ENCODE measurements at regions not wholly inside any gene's neighbourhood (a gene's known extent, or its start where the extent isn't known, plus 50 kb on each side); places are given as distances from the start of the nearest gene placed in this dataset.
"Not testable (repeated sequence)": the region's sequence is repeated elsewhere in the genome, so short reads cannot be mapped to it uniquely, and the experiment has no call there.

- DNase-seq = not testable (repeated sequence)
These were observed 943.6 kb downstream of the TMEM121 start for GRCh38 chr14:106470028-106470427.

DNA sequence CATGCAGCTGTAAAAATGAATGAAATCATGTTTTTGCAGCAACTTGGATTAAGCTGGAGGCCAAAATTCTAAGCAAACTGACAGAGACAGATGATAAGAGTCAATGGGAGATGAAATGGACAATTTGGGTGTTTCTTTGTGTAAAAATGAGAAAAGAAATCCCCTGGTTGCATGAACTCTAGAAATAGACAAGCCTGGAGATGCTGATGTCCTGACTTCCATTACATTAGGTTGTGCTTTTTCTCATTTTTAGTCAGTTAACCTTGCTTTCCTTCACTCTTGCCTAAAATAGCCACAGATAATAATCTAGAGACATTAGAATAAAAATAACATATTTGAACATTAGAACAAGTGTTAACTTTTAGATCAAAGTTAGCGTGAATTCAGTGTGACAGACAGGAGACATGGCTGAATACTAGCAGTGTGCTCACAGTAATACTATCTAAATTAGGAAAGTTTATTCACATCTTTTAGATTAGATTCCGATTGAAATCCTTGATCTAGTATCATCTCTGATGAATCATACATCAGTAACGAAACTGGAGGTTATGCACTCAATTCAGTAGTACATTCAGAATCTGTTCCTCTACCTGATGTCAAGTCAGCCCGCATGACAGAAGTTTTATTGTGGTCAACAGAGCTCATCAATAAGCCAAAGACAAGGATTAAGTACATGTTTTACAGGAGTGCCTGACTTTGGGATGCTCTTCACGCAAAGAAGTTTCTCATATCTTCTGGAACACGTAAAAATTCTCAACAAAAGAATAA, 948.1 kb downstream of the TMEM121 start:
- not testable (repeated sequence) for DNase-seq

DNA sequence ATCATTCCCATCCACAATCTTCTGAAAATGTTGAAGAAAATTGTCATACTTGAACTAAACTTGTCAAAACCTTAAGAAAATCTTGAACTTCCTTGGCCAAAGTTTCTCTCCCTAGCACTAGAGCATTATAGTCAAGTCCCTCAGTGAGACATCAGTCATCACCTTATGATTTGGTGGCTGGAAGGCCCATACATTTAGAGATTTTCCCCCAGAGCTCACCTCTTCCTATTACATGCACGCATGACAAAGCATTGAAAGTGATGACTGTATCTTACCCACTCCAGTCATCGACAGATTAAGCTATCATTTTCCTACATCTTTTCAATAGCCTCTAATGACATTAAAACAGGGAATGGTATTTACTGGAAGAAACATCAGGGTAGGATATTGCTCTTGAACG, 948.8 kb downstream of the TMEM121 start:
- DNase-seq = not testable (repeated sequence)

GRCh38 chr14:106477600-106477999, 951.2 kb downstream of the TMEM121 start:
- DNase-seq = not testable (repeated sequence)

DNA sequence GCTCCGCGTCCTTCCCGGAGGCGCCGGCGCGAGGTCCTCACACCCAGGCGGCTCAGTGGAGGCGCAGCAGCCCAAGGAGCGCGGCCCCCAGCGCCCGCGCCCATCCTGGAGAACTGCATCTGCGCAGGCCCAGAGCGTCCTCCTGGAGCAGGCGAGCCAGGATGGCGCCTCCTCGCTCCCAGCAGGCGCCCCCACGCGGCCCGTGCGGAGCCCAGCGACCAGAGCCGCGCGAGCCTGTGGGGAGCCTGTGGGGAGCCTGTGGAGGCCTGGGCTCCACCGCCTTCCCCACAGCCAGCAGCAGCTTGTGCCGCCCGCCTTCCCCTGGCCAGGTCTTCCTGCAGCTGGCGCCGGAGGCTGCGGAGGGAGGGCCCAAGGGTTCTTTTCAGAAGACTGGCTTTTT, 953.9 kb downstream of the TMEM121 start:
- not testable (repeated sequence) for DNase-seq

DNA sequence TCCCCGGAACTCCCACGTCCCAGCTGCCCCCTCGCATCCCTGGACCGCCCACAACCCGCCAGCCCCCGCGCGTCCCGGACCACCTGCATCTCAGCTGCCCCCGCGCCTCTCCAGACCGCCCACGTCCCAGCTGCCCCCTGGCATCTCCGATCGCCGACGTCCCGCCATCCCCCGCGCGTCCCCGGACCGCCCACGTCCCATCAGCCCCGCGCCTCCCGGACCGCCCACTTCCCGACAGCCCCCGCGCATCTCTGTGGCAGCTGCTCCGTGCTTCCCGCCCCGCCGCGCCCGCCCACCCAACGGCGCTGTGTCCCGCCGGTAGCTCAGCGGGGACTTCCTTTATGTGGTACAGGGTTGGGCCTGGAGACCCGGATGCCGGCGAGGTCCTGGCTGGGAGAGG, 955.8 kb downstream of the TMEM121 start:
- not testable (repeated sequence) for DNase-seq

GRCh38 chr14:106487600-106487999, 961.2 kb downstream of the TMEM121 start:
- no peak for DNase-seq

DNA sequence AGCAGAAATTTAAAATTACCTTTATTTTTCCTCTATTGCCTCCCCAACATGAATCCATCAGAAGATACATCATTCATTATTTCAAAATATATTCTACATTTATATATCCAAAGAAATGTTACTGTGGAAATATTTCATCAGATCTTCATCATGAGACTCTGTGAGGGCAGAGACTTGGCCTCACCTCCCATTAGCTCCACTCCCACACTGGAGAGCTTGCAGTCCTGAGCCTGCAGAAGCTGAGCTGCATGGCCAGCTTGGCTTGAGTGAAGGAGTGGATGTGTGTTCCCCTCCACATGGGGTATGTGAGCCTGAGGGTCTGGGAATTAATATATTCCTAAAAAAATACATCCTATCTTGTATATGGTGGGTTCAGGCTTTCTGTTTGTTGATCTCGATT, 961.9 kb downstream of the TMEM121 start:
- DNase-seq = no peak

DNA sequence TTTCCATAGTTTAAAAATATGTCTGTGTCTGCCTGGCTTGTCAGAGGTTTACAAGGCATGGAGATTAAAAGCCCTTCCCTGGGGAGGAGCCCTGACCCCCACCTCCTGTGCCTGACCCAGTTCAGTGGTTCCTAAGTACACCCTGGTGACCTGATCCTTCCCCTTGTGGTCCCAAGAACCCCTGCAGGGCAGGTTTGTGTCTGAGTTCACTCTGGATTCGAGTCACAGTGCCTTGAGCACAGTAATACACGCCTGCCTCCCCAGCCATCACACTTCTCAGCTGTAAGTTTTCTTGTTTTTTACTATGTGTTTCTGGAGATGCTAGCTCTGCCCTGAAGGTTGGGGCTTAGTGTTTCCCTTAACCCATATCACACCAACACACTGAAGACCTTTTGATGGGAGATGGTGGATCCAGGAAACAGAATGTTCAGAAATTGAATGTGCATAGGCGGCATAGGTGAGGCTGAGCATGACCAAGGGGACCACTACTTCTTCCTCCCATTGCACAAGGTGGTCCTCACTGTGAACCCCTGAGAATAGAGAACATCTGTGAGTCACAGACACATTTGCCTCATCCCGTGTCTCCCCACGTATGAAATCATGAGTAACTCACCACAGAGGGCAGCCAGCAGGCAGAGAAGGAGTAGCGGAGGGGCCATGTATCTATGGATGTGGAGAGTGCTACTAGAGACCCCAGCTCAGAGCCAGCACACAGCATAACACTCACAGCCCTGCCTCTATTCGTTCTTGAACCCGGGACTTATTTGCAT, 962.9 kb downstream of the TMEM121 start:
- DNase-seq = no peak

DNA sequence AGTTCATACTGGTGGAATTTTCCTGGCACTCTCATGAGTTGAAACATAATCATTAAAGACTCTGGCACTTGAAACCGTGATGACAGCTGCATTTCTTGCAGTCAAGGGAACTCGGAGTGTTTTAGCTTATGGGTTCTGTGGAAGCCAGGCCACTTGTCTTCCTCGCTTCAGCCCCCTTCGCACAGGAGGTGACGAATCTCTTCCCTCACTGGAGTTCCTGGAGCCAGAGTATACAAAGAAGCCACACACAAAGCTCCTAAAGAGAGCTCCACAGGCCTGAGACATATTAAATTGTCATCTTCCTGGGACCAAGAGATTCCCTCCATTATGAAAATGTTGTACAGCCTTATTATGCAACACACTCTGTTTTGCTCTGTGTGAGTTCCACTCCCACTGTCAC, 964.1 kb downstream of the TMEM121 start:
- DNase-seq = no peak

DNA sequence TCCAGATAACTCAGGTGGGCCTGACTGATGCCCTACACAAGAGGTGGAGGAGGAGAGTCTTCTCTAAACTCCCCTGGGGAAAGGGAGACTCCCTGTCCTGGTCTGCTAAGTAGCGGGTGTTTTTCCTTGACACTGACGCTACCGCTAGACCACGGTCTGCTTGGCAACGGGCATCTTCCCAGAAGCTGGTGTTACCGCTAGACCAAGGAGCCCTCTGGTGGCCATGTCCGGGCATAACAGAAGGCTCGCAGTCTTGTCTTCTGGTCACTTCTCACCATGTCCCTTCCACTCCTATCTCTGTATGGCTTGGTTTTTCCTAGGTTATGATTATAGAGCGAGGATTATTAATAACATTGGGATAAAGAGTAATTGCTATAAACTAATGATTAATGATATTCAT, 965.5 kb downstream of the TMEM121 start:
- DNase-seq = no peak

DNA sequence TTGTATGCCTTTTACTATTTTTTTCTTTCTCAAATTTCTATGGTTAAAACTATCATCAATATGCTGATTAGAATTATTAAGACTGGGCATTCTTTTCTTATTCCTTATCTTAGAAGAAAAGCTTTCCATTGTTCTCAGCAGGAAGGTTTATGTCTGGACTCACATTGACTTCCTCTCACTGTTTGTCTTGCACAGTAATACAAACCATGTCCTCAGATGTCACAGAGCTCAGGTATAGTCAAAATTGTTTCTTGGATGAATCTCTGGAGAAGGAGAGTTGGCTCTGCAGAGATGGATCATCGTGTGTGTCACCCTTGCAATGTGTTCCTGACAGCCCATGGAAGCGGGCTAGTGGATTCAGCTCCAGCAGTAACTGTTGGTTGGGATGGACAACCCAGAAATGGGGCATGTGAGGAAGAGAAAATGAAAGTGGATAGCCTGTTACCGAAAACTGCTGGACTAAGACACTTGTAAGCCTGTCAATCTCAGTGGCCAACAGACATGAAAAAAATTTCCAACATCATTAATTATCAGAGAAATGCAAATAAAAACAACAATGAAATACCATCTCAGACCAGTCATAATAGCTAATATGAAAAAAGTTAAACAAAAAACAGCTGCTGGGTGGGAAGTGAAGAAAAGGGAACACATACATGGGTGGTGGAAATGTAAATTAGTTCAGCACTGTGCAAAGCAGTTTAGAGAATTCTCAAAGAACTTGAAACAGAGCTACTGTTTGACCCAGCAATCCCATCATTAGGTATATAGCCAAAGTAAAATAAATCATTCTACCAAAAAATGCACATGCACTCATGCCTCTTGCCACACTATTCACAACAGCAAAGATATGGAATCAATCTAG, 967.8 kb downstream of the TMEM121 start:
- DNase-seq = no peak

DNA sequence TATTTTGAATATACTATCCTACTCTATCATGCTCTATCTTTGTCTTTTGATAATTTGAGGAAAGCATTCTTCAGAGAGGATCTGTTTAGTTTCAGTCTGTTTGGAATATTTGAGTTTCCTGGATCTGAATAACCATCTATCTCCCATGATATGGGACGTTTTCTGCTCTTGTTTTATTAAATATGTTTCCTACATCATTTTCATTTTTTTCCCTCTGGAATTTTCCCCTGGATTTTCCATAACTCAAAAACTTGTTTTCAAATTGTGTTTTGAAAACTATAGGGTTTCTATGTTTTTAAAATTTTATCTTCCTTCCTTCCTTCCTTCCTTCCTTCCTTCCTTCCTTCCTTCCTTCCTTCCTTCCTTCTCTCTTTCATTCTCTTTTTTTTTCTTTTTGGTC, 974.2 kb downstream of the TMEM121 start:
- no peak for DNase-seq

GRCh38 chr14:106501898-106502297, 975.5 kb downstream of the TMEM121 start:
- no peak for DNase-seq

DNA sequence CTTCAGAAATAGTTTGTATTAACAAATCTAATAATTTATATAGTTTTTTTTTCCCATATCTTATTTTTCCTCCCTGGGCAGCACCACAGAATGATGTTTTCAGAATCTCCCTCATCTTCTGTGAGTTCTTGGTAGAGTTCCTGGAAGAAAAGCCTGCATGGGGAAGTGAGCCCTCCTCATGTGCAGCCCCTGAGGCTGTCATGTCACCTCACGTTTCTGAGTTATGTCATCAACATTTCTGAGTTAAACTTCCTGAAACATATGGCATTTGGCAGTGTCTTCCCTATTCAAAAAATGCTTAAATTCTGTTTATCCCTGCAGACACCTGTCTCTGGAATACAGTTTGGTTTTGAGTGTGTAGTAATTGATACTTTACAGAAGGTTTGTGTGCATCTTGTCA, 979.0 kb downstream of the TMEM121 start:
- no peak for DNase-seq

GRCh38 chr14:106506881-106507305, 980.5 kb downstream of the TMEM121 start:
- no peak for DNase-seq

GRCh38 chr14:106507354-106507753, 981.0 kb downstream of the TMEM121 start:
- no peak for DNase-seq

DNA sequence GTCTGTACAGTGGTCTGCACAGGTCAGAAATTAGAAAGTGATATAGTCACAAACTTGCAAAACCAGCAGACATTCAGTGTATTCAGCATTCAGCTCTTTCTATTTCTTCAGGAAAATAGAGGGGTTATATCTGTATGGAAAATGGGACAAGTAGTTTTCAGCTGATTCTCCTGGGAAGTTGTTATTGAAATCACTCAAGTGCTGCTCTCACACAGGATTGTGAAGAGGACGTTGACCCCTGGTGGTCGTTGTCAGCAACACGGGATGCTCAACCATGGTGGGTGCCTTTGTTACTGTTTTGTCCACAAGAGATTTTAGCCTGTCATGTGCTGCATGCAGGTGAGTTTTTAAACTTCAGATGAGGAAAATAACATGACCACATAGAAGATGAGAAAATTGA, 981.8 kb downstream of the TMEM121 start:
- DNase-seq = no peak

DNA sequence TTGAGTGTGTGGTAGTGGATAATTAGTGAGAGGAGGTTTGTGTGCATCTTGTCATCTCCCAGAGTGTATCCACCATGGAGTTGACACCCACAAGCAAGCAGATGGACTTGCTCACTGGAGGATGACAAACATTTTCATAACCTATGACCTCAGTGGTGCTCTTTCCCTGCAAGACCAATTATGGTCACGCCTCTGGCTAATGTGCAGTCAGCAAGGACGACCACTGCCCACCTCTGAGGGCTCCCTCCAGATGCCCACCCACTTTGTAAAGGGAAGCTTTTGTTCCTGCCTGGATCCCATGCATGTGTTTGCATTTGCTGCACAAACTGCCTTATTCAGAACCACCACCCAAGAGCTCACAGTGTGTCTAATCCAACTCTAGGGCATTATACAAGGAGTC, 982.8 kb downstream of the TMEM121 start:
- DNase-seq = no peak

DNA sequence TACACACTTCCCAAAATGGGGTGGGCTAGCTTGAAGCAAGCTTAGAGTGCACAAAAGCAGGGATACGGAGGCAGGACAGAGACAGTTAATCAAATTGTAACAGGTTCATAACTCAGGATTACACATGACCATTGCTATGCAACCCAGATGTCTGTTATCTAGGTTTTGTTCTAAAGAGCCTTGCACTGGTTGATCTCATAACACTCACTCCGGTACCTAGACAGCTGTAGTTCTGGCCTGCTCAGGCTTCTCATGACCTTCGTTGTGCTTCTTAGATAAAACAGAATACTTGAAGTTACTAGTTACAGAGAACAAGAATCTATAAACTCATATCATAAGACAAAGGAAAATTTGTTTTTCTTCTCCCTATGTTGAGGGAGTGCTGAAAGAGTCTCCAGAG, 983.4 kb downstream of the TMEM121 start:
- DNase-seq = no peak

DNA sequence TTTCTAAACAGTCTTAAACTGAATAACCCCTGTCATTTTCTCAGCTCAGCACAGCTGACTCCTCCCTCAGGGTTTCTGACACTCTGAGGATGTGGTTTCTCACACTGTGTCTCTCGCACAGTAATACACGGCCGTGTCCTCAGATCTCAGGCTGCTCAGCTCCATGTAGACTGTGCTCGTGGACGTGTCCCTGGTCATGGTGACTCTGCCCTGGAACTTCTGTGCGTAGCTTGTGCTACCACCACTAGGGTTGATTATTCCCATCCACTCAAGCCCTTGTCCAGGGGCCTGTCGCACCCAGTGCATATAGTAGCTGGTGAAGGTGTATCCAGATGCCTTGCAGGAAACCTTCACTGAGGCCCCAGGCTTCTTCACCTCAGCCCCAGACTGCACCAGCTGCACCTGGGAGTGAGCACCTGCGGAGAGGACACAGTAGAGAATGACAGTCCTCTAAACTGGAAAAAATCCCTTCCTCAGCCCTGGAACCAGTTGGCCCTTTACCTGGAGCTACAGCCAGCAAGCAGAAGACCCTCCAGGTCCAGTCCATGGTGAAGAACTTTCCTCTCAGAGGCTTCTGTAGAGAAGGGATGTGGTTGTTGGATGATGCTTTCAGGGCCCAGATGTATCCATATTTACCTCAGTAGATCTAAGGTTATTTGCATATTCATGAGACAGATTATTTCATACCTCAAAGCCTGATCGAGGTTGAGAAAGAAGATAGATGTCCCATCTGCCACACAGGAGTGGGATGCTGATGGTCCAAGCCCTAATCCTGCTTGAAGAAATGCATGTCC, 984.8 kb downstream of the TMEM121 start:
- no peak for DNase-seq

DNA sequence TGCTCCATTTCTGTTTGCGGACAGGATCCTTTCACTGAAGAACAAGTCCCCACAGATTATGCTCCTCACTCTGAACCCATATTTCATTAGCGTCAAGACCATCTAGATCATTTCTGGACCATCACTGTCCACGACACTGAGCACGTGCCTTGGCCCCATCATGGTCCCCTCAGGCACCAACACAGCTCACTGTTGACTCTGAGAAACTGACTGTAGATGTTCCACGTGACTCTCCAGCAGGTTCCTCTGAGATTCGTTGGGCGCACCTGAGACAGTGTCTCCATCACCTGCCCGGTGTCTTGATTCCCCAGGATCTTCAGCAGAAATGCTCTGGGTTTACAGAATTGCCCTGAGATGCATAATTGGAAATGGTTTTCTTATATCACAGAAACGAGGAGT, 985.4 kb downstream of the TMEM121 start:
- no peak for DNase-seq

DNA sequence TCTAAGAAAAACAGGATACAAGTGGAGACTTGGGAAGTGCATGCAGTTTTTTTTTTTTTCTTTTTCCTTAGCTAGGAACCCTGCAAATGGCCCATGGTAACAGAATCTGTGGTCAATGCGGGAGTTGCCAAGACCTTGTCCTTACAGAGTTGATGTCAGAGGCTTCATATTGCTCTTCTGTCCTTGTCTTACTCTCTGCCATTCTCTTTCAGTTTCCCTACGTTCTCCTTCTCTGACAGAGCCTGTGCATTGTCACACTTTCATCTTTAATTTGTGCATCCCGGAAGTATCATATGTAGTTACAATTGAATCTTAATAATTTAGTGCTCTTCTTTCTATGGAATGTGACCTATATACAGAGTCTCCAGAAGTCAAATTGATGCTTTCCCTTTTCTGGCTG, 986.9 kb downstream of the TMEM121 start:
- DNase-seq = no peak

All from NCI-H1930 (cell line).